Neural progenitor cell (in vitro differentiated cells): ENCODE measurements at regions not wholly inside any gene's neighbourhood (a gene's known extent, or its start where the extent isn't known, plus 50 kb on each side); places are given as distances from the start of the nearest gene placed in this dataset.
"Not testable (repeated sequence)": the region's sequence is repeated elsewhere in the genome, so short reads cannot be mapped to it uniquely, and the experiment has no call there.

Experiments
- DNase-seq: peaks from one replicate; pipeline ENCODE4 v3.0.0-alpha.2; 2016; ENCODE audit warnings: low spot score
- H2AFZ ChIP-seq: fragments of 200-600 bp; sonication (generic); replicated peaks from 2 replicates; pipeline ENCODE4 v1.6.1; 2016; ENCODE audit warnings: antibody characterized with exemption
- H3F3A ChIP-seq: fragments of 200-600 bp; sonication (generic); 2 replicates; pipeline ENCODE4 v1.6.1; 2016; ENCODE audit warnings: antibody characterized with exemption, low read depth
- H3K27ac ChIP-seq: fragments of 200-600 bp; sonication (generic); 2 replicates; pipeline ENCODE4 v1.5.1; 2016; ENCODE audit warnings: mild to moderate bottlenecking
- H3K27me3 ChIP-seq: fragments of 200-600 bp; sonication (generic); 2 replicates; pipeline ENCODE4 v1.6.1; 2016; ENCODE audit warnings: mild to moderate bottlenecking, moderate library complexity
- H3K36me3 ChIP-seq: fragments of 200-600 bp; sonication (generic); 2 replicates; pipeline ENCODE4 v1.5.1; 2016
- H3K4me1 ChIP-seq: fragments of 200-600 bp; sonication (generic); 2 replicates; pipeline ENCODE4 v1.6.1; 2016; ENCODE audit warnings: mixed run types
- H3K4me2 ChIP-seq: fragments of 200-600 bp; sonication (generic); 2 replicates; pipeline ENCODE4 v1.6.1; 2016
- H3K4me3 ChIP-seq: fragments of 200-600 bp; sonication (generic); 2 replicates; pipeline ENCODE4 v1.5.1; 2016
- H3K79me2 ChIP-seq: fragments of 200-600 bp; sonication (generic); 2 replicates; pipeline ENCODE4 v1.6.1; 2016; ENCODE audit warnings: low read depth
- H3K9ac ChIP-seq: fragments of 200-600 bp; sonication (generic); 2 replicates; pipeline ENCODE4 v1.6.1; 2016
- H3K9me3 ChIP-seq: fragments of 200-600 bp; sonication (generic); 2 replicates; pipeline ENCODE4 v1.5.1; 2016; ENCODE audit warnings: low read depth
- H4K20me1 ChIP-seq: fragments of 200-600 bp; sonication (generic); 2 replicates; pipeline ENCODE4 v1.6.1; 2016; ENCODE audit warnings: low read depth
- H3K27ac Mint-ChIP-seq: 3 replicates; pipeline ENCODE4 v1.8.0; 2021; ENCODE audit warnings: mixed read lengths
- H3K27me3 Mint-ChIP-seq: 2 replicates; pipeline ENCODE4 v1.8.0; 2022; ENCODE audit warnings: low read depth, mild to moderate bottlenecking, inconsistent platforms, moderate library complexity, mixed read lengths; ENCODE audit not compliant: insufficient read depth
- H3K36me3 Mint-ChIP-seq: 3 replicates; pipeline ENCODE4 v1.8.0; 2021; ENCODE audit warnings: mixed read lengths
- H3K4me1 Mint-ChIP-seq: 3 replicates; pipeline ENCODE4 v1.8.0; 2021; ENCODE audit warnings: mixed read lengths
- H3K4me3 Mint-ChIP-seq: 3 replicates; pipeline ENCODE4 v1.8.0; 2021; ENCODE audit warnings: mild to moderate bottlenecking, moderate library complexity, mixed read lengths
- H3K9me3 Mint-ChIP-seq: 3 replicates; pipeline ENCODE4 v1.8.0; 2020; ENCODE audit warnings: mixed read lengths
- CTCF ChIP-seq: fragments of 200-600 bp; sonication (generic); IDR thresholded peaks from 2 replicates; pipeline ENCODE4 v1.5.1; 2017; ENCODE audit warnings: antibody characterized with exemption, mild to moderate bottlenecking
- EZH2 ChIP-seq: fragments of 200-600 bp; sonication (generic); IDR thresholded peaks from 2 replicates; pipeline ENCODE4 v1.6.1; 2017; ENCODE audit warnings: antibody characterized with exemption, mild to moderate bottlenecking, moderate library complexity
- EZH2phosphoT487 ChIP-seq: fragments of 200-600 bp; sonication (generic); IDR thresholded peaks from 2 replicates; pipeline ENCODE4 v1.6.1; 2017; ENCODE audit warnings: antibody characterized with exemption

- H3F3A ChIP-seq, result no peaks in the 10 kb centered on the region
- no peak overlapping the region for H3K27ac Mint-ChIP-seq
Observed at GRCh38 chr14:28382444-28383190, 384.0 kb upstream of the FOXG1 start.

GRCh38 chr14:28398506-28398905, 368.1 kb upstream of the FOXG1 start:
- H3K27ac ChIP-seq, result no peak overlapping the region
- no peaks in the 10 kb centered on the region for H3K4me1 ChIP-seq
- no peaks in the 10 kb centered on the region for H3F3A ChIP-seq
- H3K9me3 ChIP-seq, result no peaks in the 10 kb centered on the region
- Mint-ChIP-seq H3K9me3 (peaks cover 3% of the 10 kb centered on the region), H3K27ac (no peak overlapping the region), H3K4me1 (no peaks in the 10 kb centered on the region), H3K4me3 (no peak overlapping the region), H3K36me3 (no peaks in the 10 kb centered on the region), H3K27me3 (no peaks in the 10 kb centered on the region)
- TF ChIP-seq EZH2phosphoT487 (no peak), EZH2 (no peak), CTCF (no peak)
- no peak overlapping the region for H3K4me2 ChIP-seq
- DNase-seq, result no peak
- no peaks in the 10 kb centered on the region for H4K20me1 ChIP-seq
- no peaks in the 10 kb centered on the region for H3K79me2 ChIP-seq
- H3K27me3 ChIP-seq, result no peaks in the 10 kb centered on the region
- H3K9ac ChIP-seq, result no peak overlapping the region
- H3K36me3 ChIP-seq, result no peaks in the 10 kb centered on the region
- H3K4me3 ChIP-seq, result no peak overlapping the region
- no peak overlapping the region for H2AFZ ChIP-seq

More at GRCh38 chr14:28382444-28383190, 384.0 kb upstream of the FOXG1 start:
- Histone ChIP-seq H3K27ac (no peak overlapping the region), H3K4me3 (no peak overlapping the region), H3K27me3 (peaks cover 15% of the 10 kb centered on the region), H4K20me1 (no peaks in the 10 kb centered on the region), H3K4me1 (peaks cover under 1% of the 10 kb centered on the region), H2AFZ (no peak overlapping the region), H3K36me3 (no peaks in the 10 kb centered on the region), H3K9me3 (no peaks in the 10 kb centered on the region), H3K4me2 (no peak overlapping the region), H3K9ac (no peak overlapping the region), H3K79me2 (no peaks in the 10 kb centered on the region)
- H3K36me3 Mint-ChIP-seq, result no peaks in the 10 kb centered on the region
- H3K9me3 Mint-ChIP-seq, result peaks cover 4% of the 10 kb centered on the region
- H3K27me3 Mint-ChIP-seq, result no peaks in the 10 kb centered on the region
- no peak for DNase-seq
- no peaks in the 10 kb centered on the region for H3K4me1 Mint-ChIP-seq
- H3K4me3 Mint-ChIP-seq, result no peak overlapping the region
- no peak for TF ChIP-seq CTCF
- no peak for TF ChIP-seq EZH2phosphoT487
- TF ChIP-seq EZH2, result no peak

DNA sequence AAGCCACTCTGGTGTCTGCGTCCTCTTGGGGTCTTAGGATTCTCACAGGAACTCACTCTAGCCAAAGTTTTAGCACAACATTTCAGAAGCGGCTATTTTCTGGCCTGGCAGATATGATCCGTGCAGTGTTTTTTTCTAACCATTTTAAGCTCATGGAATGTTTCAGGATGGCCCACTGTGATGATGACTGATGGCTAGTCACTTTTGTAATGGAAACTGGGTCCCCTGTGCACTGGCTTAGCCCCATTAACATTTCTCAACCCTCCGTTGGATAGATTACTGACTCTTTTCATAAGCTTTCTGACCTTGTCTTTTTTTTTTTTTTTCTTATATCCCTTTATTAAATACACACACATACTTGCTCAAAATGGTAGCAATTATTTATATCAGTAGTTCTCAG, 364.9 kb upstream of the FOXG1 start:
- H3K27me3 Mint-ChIP-seq, H3K4me2 ChIP-seq, H3K9ac ChIP-seq: not testable (repeated sequence)

DNA sequence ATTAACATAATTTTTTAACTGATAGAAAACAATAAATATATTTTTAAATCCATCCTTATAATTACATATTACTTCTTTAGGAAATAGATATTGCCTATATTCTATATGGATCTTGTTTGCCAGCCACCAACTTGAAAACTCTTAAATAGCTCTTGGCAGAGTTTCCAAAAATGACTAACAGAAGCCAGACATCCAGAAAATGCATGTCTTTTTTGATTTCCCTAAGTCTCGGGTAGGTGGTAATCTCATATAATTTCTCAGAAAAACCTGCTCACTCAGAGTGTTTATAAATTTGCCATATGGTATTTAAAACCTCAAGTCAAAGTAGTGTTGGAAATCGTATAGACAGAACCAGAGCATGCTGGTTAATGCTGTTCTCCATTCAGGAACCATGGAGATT, 360.4 kb upstream of the FOXG1 start:
- Mint-ChIP-seq H3K27me3 (no peaks in the 10 kb centered on the region), H3K36me3 (no peaks in the 10 kb centered on the region), H3K4me1 (peaks cover 21% of the 10 kb centered on the region), H3K27ac (no peak overlapping the region), H3K9me3 (peaks cover 3% of the 10 kb centered on the region), H3K4me3 (no peak overlapping the region)
- Histone ChIP-seq H3F3A (no peaks in the 10 kb centered on the region), H3K79me2 (no peaks in the 10 kb centered on the region), H3K4me1 (no peaks in the 10 kb centered on the region), H3K9ac (no peak overlapping the region), H3K36me3 (no peaks in the 10 kb centered on the region), H3K27ac (no peak overlapping the region), H3K9me3 (no peaks in the 10 kb centered on the region), H3K27me3 (no peaks in the 10 kb centered on the region), H4K20me1 (no peaks in the 10 kb centered on the region), H3K4me3 (no peak overlapping the region), H3K4me2 (no peak overlapping the region), H2AFZ (no peak overlapping the region)
- no peak for TF ChIP-seq EZH2phosphoT487
- no peak for TF ChIP-seq CTCF
- no peak for TF ChIP-seq EZH2
- DNase-seq, result no peak

More for the DNA sequence above, 364.9 kb upstream of the FOXG1 start:
- H3K79me2 ChIP-seq, H3K4me1 Mint-ChIP-seq, H3K27ac ChIP-seq, H3K9me3 Mint-ChIP-seq, H3K36me3 Mint-ChIP-seq, H3K4me3 Mint-ChIP-seq, H3K4me1 ChIP-seq, DNase-seq, H3K4me3 ChIP-seq, H3K9me3 ChIP-seq, H4K20me1 ChIP-seq, H3K27me3 ChIP-seq, H3K27ac Mint-ChIP-seq, H2AFZ ChIP-seq, H3F3A ChIP-seq, H3K36me3 ChIP-seq: not testable (repeated sequence)
